IMR-90 (cell line): ENCODE measurements at regions not wholly inside any gene's neighbourhood (a gene's known extent, or its start where the extent isn't known, plus 50 kb on each side); places are given as distances from the start of the nearest gene placed in this dataset.

Experiments used
- ATAC-seq: fragments of 200-7000 bp; cut with Tn5 transposase; 2 replicates; pipeline ENCODE4 v1.9.1; 2020; ENCODE audit warnings: low read depth, mild to moderate bottlenecking, moderate library complexity
- BruUV-seq: library from RNA; stranded (reverse); fragments of 400-500 nt; replicated peaks from 2 replicates; lab custom pipeline; 2021; lab: Mats Ljungman, UMichigan
- CTCF ChIA-PET: fragments of 300-600 bp; formaldehyde crosslinking; extraction: SDS; loops from one replicate; lab custom pipeline; 2021; ENCODE audit warnings: antibody characterized with exemption; lab: Yijun Ruan, JAX
- POLR2A ChIA-PET: fragments of 300-600 bp; sonication (Branson Sonifier 250); formaldehyde crosslinking; loops from one replicate; lab custom pipeline; 2022; ENCODE audit warnings: antibody characterized with exemption; ENCODE audit not compliant: unreplicated experiment; lab: Charles Lee
- DNase-seq: peaks from one replicate; pipeline ENCODE4 v3.0.0; 2013
- H2AFZ ChIP-seq: replicated peaks from 2 replicates; pipeline ENCODE3; 2013; ENCODE audit warnings: low read length, mild to moderate bottlenecking; ENCODE audit not compliant: poor library complexity
- H2AK5ac ChIP-seq: 2 replicates; pipeline ENCODE4 v1.6.1; 2013; ENCODE audit warnings: low read depth, low read length, inconsistent platforms
- H2AK9ac ChIP-seq: replicated peaks from 2 replicates; pipeline ENCODE3; 2013; ENCODE audit warnings: mild to moderate bottlenecking, low read depth, low read length, moderate library complexity; ENCODE audit not compliant: poor library complexity
- H2BK120ac ChIP-seq: 2 replicates; pipeline ENCODE4 v1.6.1; 2013; ENCODE audit warnings: low read depth, low read length, inconsistent platforms
- H2BK15ac ChIP-seq: 3 replicates; pipeline ENCODE4 v1.6.1; 2013; ENCODE audit warnings: low read depth, low read length, inconsistent platforms
- H2BK20ac ChIP-seq: 2 replicates; pipeline ENCODE4 v1.6.1; 2013; ENCODE audit warnings: low read depth, mild to moderate bottlenecking, inconsistent platforms, low read length, moderate library complexity
- H2BK5ac ChIP-seq: 2 replicates; pipeline ENCODE4 v1.6.1; 2013; ENCODE audit warnings: mild to moderate bottlenecking, low read depth, low read length, inconsistent platforms; ENCODE audit not compliant: poor library complexity, severe bottlenecking
- H3K14ac ChIP-seq: replicated peaks from 2 replicates; pipeline ENCODE4 v1.6.1; 2013; ENCODE audit warnings: low read depth, low read length, inconsistent platforms
- H3K18ac ChIP-seq: 2 replicates; pipeline ENCODE4 v1.6.1; 2013; ENCODE audit warnings: low read depth, low read length, control low read depth
- H3K23ac ChIP-seq: 2 replicates; pipeline ENCODE4 v1.6.1; 2013; ENCODE audit warnings: low read depth, low read length, inconsistent platforms
- H3K27ac ChIP-seq: 2 replicates; pipeline ENCODE4 v1.5.1; 2013; ENCODE audit warnings: mild to moderate bottlenecking, control low read depth, low read length; ENCODE audit not compliant: insufficient read depth
- H3K27me3 ChIP-seq: 2 replicates; pipeline ENCODE4 v1.6.1; 2013; ENCODE audit warnings: low read length; ENCODE audit not compliant: control insufficient read depth, insufficient read depth
- H3K36me3 ChIP-seq: 2 replicates; pipeline ENCODE4 v1.6.1; 2013; ENCODE audit warnings: low read length, mixed read lengths; ENCODE audit not compliant: control insufficient read depth, insufficient read depth
- H3K4ac ChIP-seq: 2 replicates; pipeline ENCODE4 v1.6.1; 2013; ENCODE audit warnings: low read depth, low read length, inconsistent platforms
- H3K4me1 ChIP-seq: 2 replicates; pipeline ENCODE4 v1.6.1; 2013; ENCODE audit warnings: low read length, mixed read lengths; ENCODE audit not compliant: control insufficient read depth, insufficient read depth
- H3K4me2 ChIP-seq: 2 replicates; pipeline ENCODE4 v1.6.1; 2013; ENCODE audit warnings: low read depth, mild to moderate bottlenecking, control low read depth, low read length, moderate library complexity
- H3K4me3 ChIP-seq: 2 replicates; pipeline ENCODE4 v1.5.1; 2013; ENCODE audit warnings: low read depth, mild to moderate bottlenecking, control low read depth, low read length, moderate library complexity; ENCODE audit not compliant: insufficient read depth
- H3K56ac ChIP-seq: 2 replicates; pipeline ENCODE4 v1.6.1; 2013; ENCODE audit warnings: low read length, inconsistent platforms; ENCODE audit not compliant: insufficient read depth; ENCODE audit errors: extremely low read depth
- H3K79me1 ChIP-seq, 2 experiments: 2 replicates each; pipeline ENCODE4 v1.6.1; 2013; ENCODE audit warnings: low read length in 2 of 2, inconsistent platforms in 1 of 2, low read depth in 1 of 2
- H3K9ac ChIP-seq: 2 replicates; pipeline ENCODE4 v1.6.1; 2013; ENCODE audit warnings: low read depth, low read length, control low read depth
- H3K9me1 ChIP-seq: 2 replicates; pipeline ENCODE4 v1.6.1; 2013; ENCODE audit warnings: low read length, inconsistent platforms; ENCODE audit not compliant: insufficient read depth
- H3K9me3 ChIP-seq: 2 replicates; pipeline ENCODE4 v1.6.1; 2013; ENCODE audit warnings: low read length; ENCODE audit not compliant: control insufficient read depth, insufficient read depth
- H4K20me1 ChIP-seq: 2 replicates; pipeline ENCODE4 v1.6.1; 2013; ENCODE audit warnings: low read length, inconsistent platforms; ENCODE audit not compliant: insufficient read depth
- H4K5ac ChIP-seq: 2 replicates; pipeline ENCODE4 v1.6.1; 2013; ENCODE audit warnings: mild to moderate bottlenecking, low read depth, low read length, control low read depth
- H4K8ac ChIP-seq, 2 experiments: 2 replicates each; pipeline ENCODE4 v1.6.1; 2013; ENCODE audit warnings: low read depth in 2 of 2, low read length in 2 of 2, control low read depth in 1 of 2, inconsistent platforms in 1 of 2
- H4K91ac ChIP-seq: 2 replicates; pipeline ENCODE4 v1.6.1; 2013; ENCODE audit warnings: low read depth, low read length, inconsistent platforms; ENCODE audit not compliant: insufficient read depth
- BHLHE40 ChIP-seq: fragments of 150-350 bp; IDR thresholded peaks from 2 replicates; pipeline ENCODE4 v1.6.1; 2016; ENCODE audit warnings: mild to moderate bottlenecking, low read depth, low read length
- CEBPB ChIP-seq: IDR thresholded peaks from 2 replicates; pipeline ENCODE4 v1.6.1; 2012; ENCODE audit warnings: low read depth, low read length, improper control_type of control experiment
- CHD1 ChIP-seq: IDR thresholded peaks from 2 replicates; pipeline ENCODE4 v1.6.1; 2012; ENCODE audit warnings: low read depth, low read length, improper control_type of control experiment
- ELK1 ChIP-seq: fragments of 150-350 bp; IDR thresholded peaks from 2 replicates; pipeline ENCODE4 v1.6.1; 2016; ENCODE audit warnings: low read depth, mild to moderate bottlenecking, low read length, moderate library complexity, borderline replicate concordance
- FOS ChIP-seq: fragments of 150-350 bp; IDR thresholded peaks from 2 replicates; pipeline ENCODE4 v1.6.1; 2016; ENCODE audit warnings: low read depth, low read length
- MAFK ChIP-seq: IDR thresholded peaks from 2 replicates; pipeline ENCODE4 v1.6.1; 2012; ENCODE audit warnings: low read depth, low read length, improper control_type of control experiment
- MXI1 ChIP-seq: IDR thresholded peaks from 2 replicates; pipeline ENCODE4 v1.6.1; 2012; ENCODE audit warnings: low read depth, mild to moderate bottlenecking, low read length, moderate library complexity, borderline replicate concordance
- POLR2A ChIP-seq: IDR thresholded peaks from 2 replicates; pipeline ENCODE4 v1.6.1; 2012; ENCODE audit warnings: mild to moderate bottlenecking, low read depth, low read length
- RCOR1 ChIP-seq: IDR thresholded peaks from 2 replicates; pipeline ENCODE4 v1.6.1; 2012; ENCODE audit warnings: mild to moderate bottlenecking, low read length, improper control_type of control experiment; ENCODE audit not compliant: insufficient replicate concordance
- RFX5 ChIP-seq: IDR thresholded peaks from 2 replicates; pipeline ENCODE4 v1.8.0; 2012; ENCODE audit warnings: low read depth, mild to moderate bottlenecking, low read length, moderate library complexity
- SMC3 ChIP-seq: fragments of 150-350 bp; IDR thresholded peaks from 2 replicates; pipeline ENCODE4 v1.6.1; 2016; ENCODE audit warnings: low read depth, mild to moderate bottlenecking, antibody characterized with exemption, low read length, moderate library complexity
- WGBS, 2 experiments: methylation state at CpG; one replicate each; pipeline versions ENCODE4 v1.1.5 to v1.1.7; 2013; ENCODE audit warnings: missing lambda C conversion rate in 2 of 2; ENCODE audit not compliant: insufficient read length in 1 of 2; ENCODE audit errors: extremely low coverage in 2 of 2; 5-methylcytosine and 5-hydroxymethylcytosine counted together
- dilution Hi-C: fragments of 300-500 bp; cut with HindIII; formaldehyde crosslinking; loops from one replicate; pipeline ENCODE4 v1.14.3; 2018; ENCODE audit warnings: low sequenced_read_pairs; ENCODE audit not compliant: unreplicated experiment
- in situ Hi-C: fragments of 300-500 bp; cut with MboI; formaldehyde crosslinking; loops from 3 replicates; pipeline ENCODE4 v1.14.3; 2019; ENCODE audit warnings: low sequenced_read_pairs, inconsistent platforms, mixed read lengths
- intact Hi-C: fragments of 100-400 bp; cut with micrococcal nuclease; formaldehyde crosslinking; loops from 2 replicates; pipeline ENCODE4 v1.10.0; 2022
- TF ChIP-seq, protein P1 (sequence below): fragments of 150-350 bp; IDR thresholded peaks from 2 replicates; pipeline ENCODE4 v1.6.1; 2017; ENCODE audit warnings: mild to moderate bottlenecking, antibody characterized with exemption, low read length, low read depth
- TF ChIP-seq, protein P2 (sequence below): conservative IDR thresholded peaks from 2 replicates; pipeline ENCODE4 v1.5.1; 2012; ENCODE audit warnings: mild to moderate bottlenecking, low read depth, low read length, improper control_type of control experiment

GRCh38 chr16:61590577-61590976 is 445.7 kb downstream of the CDH8 start:
- TF ChIP-seq ELK1: no peak
- no peak for TF ChIP-seq CHD1
- TF ChIP-seq SMC3: no peak
- no peak for TF ChIP-seq RCOR1
- TF ChIP-seq MXI1: no peak
- TF ChIP-seq FOS: no peak
- TF ChIP-seq POLR2A: no peak
- TF ChIP-seq, protein P1, sequence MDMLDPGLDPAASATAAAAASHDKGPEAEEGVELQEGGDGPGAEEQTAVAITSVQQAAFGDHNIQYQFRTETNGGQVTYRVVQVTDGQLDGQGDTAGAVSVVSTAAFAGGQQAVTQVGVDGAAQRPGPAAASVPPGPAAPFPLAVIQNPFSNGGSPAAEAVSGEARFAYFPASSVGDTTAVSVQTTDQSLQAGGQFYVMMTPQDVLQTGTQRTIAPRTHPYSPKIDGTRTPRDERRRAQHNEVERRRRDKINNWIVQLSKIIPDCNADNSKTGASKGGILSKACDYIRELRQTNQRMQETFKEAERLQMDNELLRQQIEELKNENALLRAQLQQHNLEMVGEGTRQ: no peak
- TF ChIP-seq, protein P2, sequence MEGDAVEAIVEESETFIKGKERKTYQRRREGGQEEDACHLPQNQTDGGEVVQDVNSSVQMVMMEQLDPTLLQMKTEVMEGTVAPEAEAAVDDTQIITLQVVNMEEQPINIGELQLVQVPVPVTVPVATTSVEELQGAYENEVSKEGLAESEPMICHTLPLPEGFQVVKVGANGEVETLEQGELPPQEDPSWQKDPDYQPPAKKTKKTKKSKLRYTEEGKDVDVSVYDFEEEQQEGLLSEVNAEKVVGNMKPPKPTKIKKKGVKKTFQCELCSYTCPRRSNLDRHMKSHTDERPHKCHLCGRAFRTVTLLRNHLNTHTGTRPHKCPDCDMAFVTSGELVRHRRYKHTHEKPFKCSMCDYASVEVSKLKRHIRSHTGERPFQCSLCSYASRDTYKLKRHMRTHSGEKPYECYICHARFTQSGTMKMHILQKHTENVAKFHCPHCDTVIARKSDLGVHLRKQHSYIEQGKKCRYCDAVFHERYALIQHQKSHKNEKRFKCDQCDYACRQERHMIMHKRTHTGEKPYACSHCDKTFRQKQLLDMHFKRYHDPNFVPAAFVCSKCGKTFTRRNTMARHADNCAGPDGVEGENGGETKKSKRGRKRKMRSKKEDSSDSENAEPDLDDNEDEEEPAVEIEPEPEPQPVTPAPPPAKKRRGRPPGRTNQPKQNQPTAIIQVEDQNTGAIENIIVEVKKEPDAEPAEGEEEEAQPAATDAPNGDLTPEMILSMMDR: no peak
- no peak for TF ChIP-seq MAFK
- TF ChIP-seq RFX5: no peak
- no peak for TF ChIP-seq BHLHE40
- TF ChIP-seq CEBPB: no peak
- no peak overlapping the region for H3K4me3 ChIP-seq
- POLR2A ChIA-PET: no interaction called here

More at GRCh38 chr16:61590577-61590976, 445.7 kb downstream of the CDH8 start:
- H3K9me3 ChIP-seq: peaks cover 1% of the 10 kb centered on the region; the same call in 1 of the 2 replicates
- in situ Hi-C loops: no loop called here
- H3K18ac ChIP-seq: no peak overlapping the region
- no peak overlapping the region for H3K27ac ChIP-seq
- no peak overlapping the region for H2BK20ac ChIP-seq
- no peak overlapping the region for H4K8ac ChIP-seq
- no peaks in the 10 kb centered on the region for H3K36me3 ChIP-seq
- no peak overlapping the region for H3K4me2 ChIP-seq
- H3K56ac ChIP-seq: no peak overlapping the region
- no peak overlapping the region for H4K91ac ChIP-seq
- no peak overlapping the region for H2AK5ac ChIP-seq
- no peak overlapping the region for H3K14ac ChIP-seq
- intact Hi-C loops: no loop called here
- no peak overlapping the region for H2BK15ac ChIP-seq
- no CpG with 5 or more reads among the region's 1 CpG for WGBS, 2 experiments
- no TSS peak for BruUV-seq
- H2AK9ac ChIP-seq: no peak overlapping the region
- H2BK120ac ChIP-seq: no peak overlapping the region
- no peak overlapping the region for H2AFZ ChIP-seq
- no peak overlapping the region for H3K23ac ChIP-seq
- H3K9ac ChIP-seq: no peak overlapping the region
- dilution Hi-C loops: no loop called here
- H4K5ac ChIP-seq: no peak overlapping the region
- no peaks in the 10 kb centered on the region for H4K20me1 ChIP-seq
- H2BK5ac ChIP-seq: no peak overlapping the region
- DNase-seq: no peak
- CTCF ChIA-PET: no interaction called here
- H3K27me3 ChIP-seq: no peaks in the 10 kb centered on the region
- no peaks in the 10 kb centered on the region for H3K79me1 ChIP-seq
- no peaks in the 10 kb centered on the region for H3K4me1 ChIP-seq
- no peak for ATAC-seq
- no peak overlapping the region for H3K4ac ChIP-seq
- H3K9me1 ChIP-seq: no peaks in the 10 kb centered on the region
